Trophoblast cell (in vitro differentiated cells and primary cell): ENCODE measurements at regions not wholly inside any gene's neighbourhood (a gene's known extent, or its start where the extent isn't known, plus 50 kb on each side); places are given as distances from the start of the nearest gene placed in this dataset.

ENCODE experiments used
- DNase-seq, 2 donors: peaks; one replicate each; pipeline ENCODE4 v3.0.0-alpha.2; 2016
- H2AFZ ChIP-seq: 2 replicates; pipeline ENCODE4 v1.6.1; 2013; ENCODE audit warnings: low read length, moderate library complexity, mild to moderate bottlenecking; ENCODE audit not compliant: insufficient read depth, poor library complexity
- H2AK5ac ChIP-seq: 2 replicates; pipeline ENCODE4 v1.6.1; 2013; ENCODE audit warnings: mild to moderate bottlenecking, low read length
- H2BK120ac ChIP-seq: 2 replicates; pipeline ENCODE4 v1.6.1; 2013; ENCODE audit warnings: low read length, mild to moderate bottlenecking, moderate library complexity; ENCODE audit not compliant: insufficient read depth, poor library complexity
- H2BK12ac ChIP-seq: 2 replicates; pipeline ENCODE4 v1.6.1; 2013; ENCODE audit warnings: mild to moderate bottlenecking, low read length, moderate library complexity
- H2BK5ac ChIP-seq: 2 replicates; pipeline ENCODE4 v1.6.1; 2013; ENCODE audit warnings: low read length, low read depth, moderate library complexity, mild to moderate bottlenecking; ENCODE audit not compliant: poor library complexity
- H3K14ac ChIP-seq: 2 replicates; pipeline ENCODE4 v1.6.1; 2013; ENCODE audit warnings: mild to moderate bottlenecking, low read length
- H3K18ac ChIP-seq: 2 replicates; pipeline ENCODE4 v1.6.1; 2013; ENCODE audit warnings: mild to moderate bottlenecking, low read length
- H3K23ac ChIP-seq: 2 replicates; pipeline ENCODE4 v1.6.1; 2013; ENCODE audit warnings: low read length
- H3K27ac ChIP-seq: 2 replicates; pipeline ENCODE4 v1.5.1; 2013; ENCODE audit warnings: low read depth, mild to moderate bottlenecking, inconsistent platforms, low read length, moderate library complexity
- H3K27me3 ChIP-seq: 2 replicates; pipeline ENCODE4 v1.6.1; 2013; ENCODE audit warnings: inconsistent platforms, mild to moderate bottlenecking, low read length, moderate library complexity; ENCODE audit not compliant: insufficient read depth
- H3K36me3 ChIP-seq, 2 experiments: 1 replicate in 1 of 2; 2 replicates in 1 of 2; pipeline ENCODE4 v1.6.1; 2013; ENCODE audit warnings: low read length in 2 of 2, mild to moderate bottlenecking in 2 of 2, moderate library complexity in 1 of 2; ENCODE audit not compliant: insufficient read depth in 2 of 2, control insufficient read depth in 1 of 2
- H3K4ac ChIP-seq: 2 replicates; pipeline ENCODE4 v1.6.1; 2013; ENCODE audit warnings: low read depth, mild to moderate bottlenecking, low read length, moderate library complexity
- H3K4me1 ChIP-seq, 2 experiments: 1 replicate in 1 of 2; 2 replicates in 1 of 2; pipeline ENCODE4 v1.6.1; 2013; ENCODE audit warnings: low read length in 2 of 2, mild to moderate bottlenecking in 2 of 2, moderate library complexity in 1 of 2; ENCODE audit not compliant: insufficient read depth in 2 of 2, control insufficient read depth in 1 of 2
- H3K4me2 ChIP-seq: 2 replicates; pipeline ENCODE4 v1.6.1; 2013; ENCODE audit warnings: inconsistent platforms, mild to moderate bottlenecking, low read length, moderate library complexity
- H3K4me3 ChIP-seq: 2 replicates; pipeline ENCODE4 v1.5.1; 2013; ENCODE audit warnings: mild to moderate bottlenecking, low read depth, low read length, inconsistent platforms
- H3K79me1 ChIP-seq: one replicate; pipeline ENCODE4 v1.6.1; 2013; ENCODE audit warnings: low read length
- H3K79me2 ChIP-seq: 2 replicates; pipeline ENCODE4 v1.6.1; 2013; ENCODE audit warnings: low read length, mild to moderate bottlenecking; ENCODE audit not compliant: control insufficient read depth, insufficient read depth, poor library complexity
- H3K9ac ChIP-seq: 2 replicates; pipeline ENCODE4 v1.6.1; 2013; ENCODE audit warnings: mild to moderate bottlenecking, low read length
- H3K9me3 ChIP-seq: 2 replicates; pipeline ENCODE4 v1.6.1; 2013; ENCODE audit warnings: low read depth, mild to moderate bottlenecking, control low read depth, inconsistent platforms, low read length; ENCODE audit not compliant: insufficient read depth
- H4K12ac ChIP-seq: 2 replicates; pipeline ENCODE4 v1.6.1; 2013; ENCODE audit warnings: low read depth, mild to moderate bottlenecking, low read length, moderate library complexity
- H4K8ac ChIP-seq: 2 replicates; pipeline ENCODE4 v1.6.1; 2013; ENCODE audit warnings: low read depth, mild to moderate bottlenecking, low read length, moderate library complexity
- H4K91ac ChIP-seq: one replicate; pipeline ENCODE4 v1.6.1; 2013; ENCODE audit warnings: low read depth, mild to moderate bottlenecking, low read length, moderate library complexity
- WGBS: extraction: QIAGEN DNeasy Blood & Tissue Kit; methylation state at CpG from one replicate; pipeline ENCODE4 v1.1.7; 2013; ENCODE audit warnings: missing lambda C conversion rate; ENCODE audit not compliant: insufficient read length, insufficient coverage; ENCODE audit errors: extremely low coverage; 5-methylcytosine and 5-hydroxymethylcytosine counted together

- no peak overlapping the region for H3K4me3 ChIP-seq
- no peak overlapping the region for H2BK120ac ChIP-seq
- H4K91ac ChIP-seq = no peak overlapping the region
- no peak overlapping the region for H3K14ac ChIP-seq
- H2BK5ac ChIP-seq = no peak overlapping the region
- no peak for DNase-seq
- H3K9ac ChIP-seq = no peak overlapping the region
- no CpG with 5 or more reads among the region's 2 CpGs for WGBS
- H3K27ac ChIP-seq = no peak overlapping the region
- no peaks in the 10 kb centered on the region for H3K79me2 ChIP-seq
- no peak overlapping the region for H3K4ac ChIP-seq
- no peaks in the 10 kb centered on the region for H3K36me3 ChIP-seq
- no peak overlapping the region for H4K8ac ChIP-seq
- H2AK5ac ChIP-seq = no peak overlapping the region
- H3K4me2 ChIP-seq = no peak overlapping the region
- H3K4me1 ChIP-seq = no peaks in the 10 kb centered on the region
- no peaks in the 10 kb centered on the region for H3K9me3 ChIP-seq
- H3K79me1 ChIP-seq = no peaks in the 10 kb centered on the region
- no peak overlapping the region for H3K18ac ChIP-seq
- H2AFZ ChIP-seq = no peak overlapping the region
- no peaks in the 10 kb centered on the region for H3K27me3 ChIP-seq
- no peak overlapping the region for H3K23ac ChIP-seq
- H4K12ac ChIP-seq = no peak overlapping the region
- H2BK12ac ChIP-seq = no peak overlapping the region
These were observed 299.2 kb upstream of the SKOR2 start for GRCh38 chr18:47550611-47551010.

DNA sequence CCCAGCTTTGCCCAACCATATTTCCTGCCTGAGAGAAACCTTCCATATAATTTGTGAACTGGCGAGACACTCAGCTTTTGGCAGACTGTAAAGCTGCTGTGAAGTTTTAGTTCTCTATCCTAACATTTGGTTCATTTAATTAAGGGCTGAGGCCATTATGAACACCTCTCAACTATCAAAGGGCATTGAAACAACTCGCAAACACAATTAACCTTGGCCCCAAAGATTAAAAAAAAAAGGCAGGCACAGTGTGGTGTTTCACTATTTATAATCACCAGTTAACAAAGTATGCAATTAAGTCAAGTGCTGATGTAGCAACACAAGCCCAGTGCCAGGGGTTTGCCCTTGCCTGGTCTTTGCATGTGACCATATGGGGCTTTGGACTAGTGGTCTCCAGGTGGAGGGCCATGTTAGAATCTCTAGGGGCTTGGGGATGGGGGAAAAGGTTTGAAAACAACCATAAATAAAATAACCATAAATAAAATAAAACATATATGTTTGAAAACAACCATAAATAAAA, 297.6 kb upstream of the SKOR2 start:
- H3K36me3 ChIP-seq = no peaks in the 10 kb centered on the region
- no CpG with 5 or more reads among the region's 2 CpGs for WGBS
- H3K4me1 ChIP-seq = no peaks in the 10 kb centered on the region
- H2BK5ac ChIP-seq = no peak overlapping the region
- no peak overlapping the region for H3K23ac ChIP-seq
- H2AFZ ChIP-seq = no peak overlapping the region
- no peak overlapping the region for H2BK12ac ChIP-seq
- H3K4me3 ChIP-seq = no peak overlapping the region
- no peaks in the 10 kb centered on the region for H3K79me2 ChIP-seq
- no peaks in the 10 kb centered on the region for H3K79me1 ChIP-seq
- H3K9ac ChIP-seq = no peak overlapping the region
- no peaks in the 10 kb centered on the region for H3K27me3 ChIP-seq
- no peak overlapping the region for H3K14ac ChIP-seq
- H3K18ac ChIP-seq = no peak overlapping the region
- H4K8ac ChIP-seq = no peak overlapping the region
- DNase-seq = no peak
- no peak overlapping the region for H2BK120ac ChIP-seq
- H4K12ac ChIP-seq = no peak overlapping the region
- no peak overlapping the region for H3K4me2 ChIP-seq
- no peak overlapping the region for H3K27ac ChIP-seq
- H3K9me3 ChIP-seq = no peaks in the 10 kb centered on the region
- H3K4ac ChIP-seq = no peak overlapping the region
- H2AK5ac ChIP-seq = no peak overlapping the region
- H4K91ac ChIP-seq = no peak overlapping the region

DNA sequence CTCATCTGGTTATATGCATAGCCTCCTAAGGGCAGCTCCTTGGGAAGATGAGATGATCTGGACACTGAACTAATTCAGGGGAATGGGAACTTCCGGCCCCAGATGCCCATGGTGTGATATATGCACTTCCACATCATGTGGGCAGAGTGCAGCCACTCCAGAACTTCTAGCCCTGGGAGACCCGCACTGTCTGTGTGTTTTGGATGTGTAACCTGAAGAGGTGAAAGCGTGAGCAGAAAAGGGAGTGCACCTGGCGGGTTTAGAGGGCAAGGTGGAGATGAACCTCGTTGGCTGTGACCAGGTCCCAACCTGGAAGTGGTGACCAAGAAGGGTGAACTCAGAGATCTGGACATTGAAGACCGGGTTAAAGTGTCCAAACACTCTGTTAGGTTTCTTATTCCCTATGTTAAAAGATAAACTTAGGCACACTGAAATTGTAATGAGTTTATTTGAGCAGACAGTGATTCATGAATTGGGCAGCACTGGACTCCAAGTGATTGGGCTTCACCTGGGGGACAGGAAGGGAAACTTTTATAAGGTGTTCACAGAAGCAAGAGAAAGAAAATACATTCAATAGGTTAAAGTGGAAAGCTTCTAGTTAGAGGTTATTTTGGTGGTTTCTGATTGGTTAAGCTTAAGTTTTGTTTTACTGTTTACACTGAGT, 296.2 kb upstream of the SKOR2 start:
- no peak overlapping the region for H3K27ac ChIP-seq
- H4K12ac ChIP-seq = no peak overlapping the region
- no peak overlapping the region for H3K4me3 ChIP-seq
- no peaks in the 10 kb centered on the region for H3K4me1 ChIP-seq
- no peak overlapping the region for H3K14ac ChIP-seq
- no peaks in the 10 kb centered on the region for H3K9me3 ChIP-seq
- H3K18ac ChIP-seq = no peak overlapping the region
- H3K4me2 ChIP-seq = no peak overlapping the region
- H4K91ac ChIP-seq = no peak overlapping the region
- no peak overlapping the region for H3K4ac ChIP-seq
- no peaks in the 10 kb centered on the region for H3K79me1 ChIP-seq
- no peak overlapping the region for H2BK12ac ChIP-seq
- H3K36me3 ChIP-seq = no peaks in the 10 kb centered on the region
- H2BK5ac ChIP-seq = no peak overlapping the region
- no peak overlapping the region for H3K23ac ChIP-seq
- H4K8ac ChIP-seq = no peak overlapping the region
- no peak overlapping the region for H3K9ac ChIP-seq
- no peak overlapping the region for H2AFZ ChIP-seq
- H2BK120ac ChIP-seq = no peak overlapping the region
- no peak overlapping the region for H2AK5ac ChIP-seq
- no peaks in the 10 kb centered on the region for H3K79me2 ChIP-seq
- no CpG with 5 or more reads among the region's 6 CpGs for WGBS
- DNase-seq = no peak
- H3K27me3 ChIP-seq = no peaks in the 10 kb centered on the region

GRCh38 chr18:47545613-47546012, 294.2 kb upstream of the SKOR2 start:
- Histone ChIP-seq H2AK5ac (no peak overlapping the region), H2AFZ (no peak overlapping the region)
- WGBS = no CpG with 5 or more reads among the region's 6 CpGs

More at GRCh38 chr18:47545613-47546012, 294.2 kb upstream of the SKOR2 start:
- DNase-seq = no peak
- Histone ChIP-seq H3K79me2 (no peaks in the 10 kb centered on the region), H3K27me3 (no peaks in the 10 kb centered on the region), H3K9me3 (no peaks in the 10 kb centered on the region), H4K91ac (no peak overlapping the region), H2BK120ac (no peak overlapping the region), H3K79me1 (no peaks in the 10 kb centered on the region), H3K4me1 (no peaks in the 10 kb centered on the region), H4K12ac (no peak overlapping the region), H3K9ac (no peak overlapping the region), H3K27ac (no peak overlapping the region), H4K8ac (no peak overlapping the region), H3K36me3 (no peaks in the 10 kb centered on the region), H3K18ac (no peak overlapping the region), H3K14ac (no peak overlapping the region), H3K4me2 (no peak overlapping the region), H3K4ac (no peak overlapping the region), H2BK12ac (no peak overlapping the region), H3K4me3 (no peak overlapping the region), H2BK5ac (no peak overlapping the region), H3K23ac (peak overlapping the region; percentile 88)
